HAP-1 (cell line): ENCODE measurements at regions not wholly inside any gene's neighbourhood (a gene's known extent, or its start where the extent isn't known, plus 50 kb on each side); places are given as distances from the start of the nearest gene placed in this dataset.

Source experiments
- DNase-seq, 2 experiments: peaks; one replicate each; pipeline ENCODE4 v3.0.0-alpha.2; 2016 to 2020; ENCODE audit warnings: low spot score in 2 of 2
- H3K27me3 ChIP-seq: fragments of 250-450 bp; sonication (Bioruptor Pico); 2 replicates; pipeline ENCODE4 v1.5.1; 2020; ENCODE audit warnings: low read depth, mild to moderate bottlenecking, moderate library complexity
- H3K36me3 ChIP-seq: fragments of 250-450 bp; sonication (Bioruptor Pico); replicated peaks from 2 replicates; pipeline ENCODE4 v1.5.1; 2020; ENCODE audit warnings: mild to moderate bottlenecking
- H3K4me1 ChIP-seq: fragments of 250-450 bp; sonication (Bioruptor Pico); 2 replicates; pipeline ENCODE4 v1.5.1; 2020; ENCODE audit warnings: mild to moderate bottlenecking
- H3K4me3 ChIP-seq: fragments of 250-450 bp; sonication (Bioruptor Pico); 2 replicates; pipeline ENCODE4 v1.5.1; 2020; ENCODE audit warnings: mild to moderate bottlenecking, moderate library complexity
- H3K9me3 ChIP-seq: fragments of 250-450 bp; sonication (Bioruptor Pico); 2 replicates; pipeline ENCODE4 v1.5.1; 2020; ENCODE audit warnings: mild to moderate bottlenecking, moderate library complexity
- in situ Hi-C: fragments of 300-500 bp; cut with MboI; formaldehyde crosslinking; loops from 3 replicates; pipeline ENCODE4 v1.14.3; 2020; ENCODE audit warnings: low sequenced_read_pairs, inconsistent platforms, mixed read lengths

GRCh38 chr13:62564770-62565169 lies 1149.1 kb upstream of the PCDH20 start:
- Histone ChIP-seq H3K9me3 (no peaks in the 10 kb centered on the region), H3K4me3 (no peak overlapping the region), H3K27me3 (no peaks in the 10 kb centered on the region), H3K4me1 (no peaks in the 10 kb centered on the region), H3K36me3 (no peaks in the 10 kb centered on the region)
- no peak for DNase-seq
- in situ Hi-C loops = no loop called here

GRCh38 chr13:62563251-62563650 lies 1147.6 kb upstream of the PCDH20 start:
- no peak overlapping the region for H3K4me3 ChIP-seq
- no peaks in the 10 kb centered on the region for H3K27me3 ChIP-seq
- no peak for DNase-seq
- in situ Hi-C loops = no loop called here
- no peaks in the 10 kb centered on the region for H3K36me3 ChIP-seq
- no peaks in the 10 kb centered on the region for H3K9me3 ChIP-seq
- no peaks in the 10 kb centered on the region for H3K4me1 ChIP-seq

- H3K4me1 ChIP-seq = no peaks in the 10 kb centered on the region
- H3K9me3 ChIP-seq = no peaks in the 10 kb centered on the region
- H3K4me3 ChIP-seq = no peak overlapping the region
- no peak for DNase-seq
- in situ Hi-C loops = no loop called here
- H3K27me3 ChIP-seq = no peaks in the 10 kb centered on the region
- no peaks in the 10 kb centered on the region for H3K36me3 ChIP-seq
Observed at GRCh38 chr13:62556978-62557377, 1141.3 kb upstream of the PCDH20 start.

DNA sequence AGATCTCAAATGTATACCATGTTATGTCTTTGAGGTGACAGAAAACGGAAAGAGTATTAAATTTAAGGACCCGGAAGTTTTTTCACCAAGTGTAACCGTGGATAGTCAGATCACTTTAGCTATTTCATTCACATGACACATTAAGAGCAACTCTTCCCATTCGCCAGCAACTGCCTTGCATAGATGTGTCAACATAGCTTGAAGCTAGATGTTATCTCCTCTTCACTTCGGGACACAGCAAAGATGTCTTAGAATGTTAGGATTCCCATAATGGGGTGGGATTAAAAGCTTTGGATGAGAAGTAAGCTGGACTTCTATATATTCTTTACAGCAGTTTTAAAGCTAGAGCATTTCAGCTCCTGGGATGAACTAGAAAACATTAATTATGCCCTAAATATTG lies 1135.9 kb upstream of the PCDH20 start:
- in situ Hi-C loops = no loop called here
- Histone ChIP-seq H3K4me1 (no peaks in the 10 kb centered on the region), H3K4me3 (no peak overlapping the region), H3K9me3 (no peaks in the 10 kb centered on the region), H3K27me3 (no peaks in the 10 kb centered on the region), H3K36me3 (no peaks in the 10 kb centered on the region)
- DNase-seq = no peak

DNA sequence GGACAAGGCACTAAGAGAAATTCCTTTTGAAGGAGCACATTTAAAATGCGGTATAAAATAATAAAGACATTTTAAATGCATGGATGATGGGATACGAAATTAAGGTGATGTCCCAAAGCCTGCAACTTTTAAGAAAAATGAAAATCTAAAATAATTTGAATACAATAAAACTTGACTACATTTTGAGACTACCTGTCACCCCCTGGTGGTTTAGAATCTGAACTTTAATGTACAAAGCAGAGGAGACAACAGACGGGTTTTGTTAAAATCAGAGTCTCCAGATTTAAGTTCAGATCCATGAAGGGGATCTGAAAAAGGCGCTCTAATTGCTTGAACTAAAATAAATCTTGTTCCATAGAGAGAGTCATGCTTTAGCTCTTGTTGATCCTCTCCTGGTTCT lies 1129.3 kb upstream of the PCDH20 start:
- in situ Hi-C loops = no loop called here
- no peaks in the 10 kb centered on the region for H3K27me3 ChIP-seq
- no peak for DNase-seq
- H3K36me3 ChIP-seq = no peaks in the 10 kb centered on the region
- no peaks in the 10 kb centered on the region for H3K9me3 ChIP-seq
- H3K4me3 ChIP-seq = no peak overlapping the region
- no peaks in the 10 kb centered on the region for H3K4me1 ChIP-seq

- in situ Hi-C loops = no loop called here
- no peaks in the 10 kb centered on the region for H3K9me3 ChIP-seq
- H3K27me3 ChIP-seq = no peaks in the 10 kb centered on the region
- no peak overlapping the region for H3K4me3 ChIP-seq
- DNase-seq = no peak
- H3K4me1 ChIP-seq = no peaks in the 10 kb centered on the region
- no peaks in the 10 kb centered on the region for H3K36me3 ChIP-seq
Observed at GRCh38 chr13:62537593-62537992, 1121.9 kb upstream of the PCDH20 start.

- DNase-seq = no peak
- Histone ChIP-seq H3K4me3 (no peak overlapping the region), H3K4me1 (no peaks in the 10 kb centered on the region), H3K27me3 (no peaks in the 10 kb centered on the region), H3K9me3 (no peaks in the 10 kb centered on the region), H3K36me3 (no peaks in the 10 kb centered on the region)
- in situ Hi-C loops = no loop called here
Observed at GRCh38 chr13:62525652-62526051, 1110.0 kb upstream of the PCDH20 start.

GRCh38 chr13:62524498-62524897 lies 1108.8 kb upstream of the PCDH20 start:
- Histone ChIP-seq H3K9me3 (no peaks in the 10 kb centered on the region), H3K27me3 (no peaks in the 10 kb centered on the region), H3K4me3 (no peak overlapping the region), H3K4me1 (no peaks in the 10 kb centered on the region), H3K36me3 (no peaks in the 10 kb centered on the region)
- in situ Hi-C loops = no loop called here
- no peak for DNase-seq

- in situ Hi-C loops = no loop called here
- Histone ChIP-seq H3K9me3 (no peaks in the 10 kb centered on the region), H3K36me3 (no peaks in the 10 kb centered on the region), H3K4me3 (no peak overlapping the region), H3K4me1 (no peaks in the 10 kb centered on the region), H3K27me3 (no peaks in the 10 kb centered on the region)
- DNase-seq = no peak
Observed at GRCh38 chr13:62524061-62524460, 1108.4 kb upstream of the PCDH20 start.

GRCh38 chr13:62512194-62513141 lies 1096.8 kb upstream of the PCDH20 start:
- Histone ChIP-seq H3K4me1 (peaks cover 17% of the 10 kb centered on the region), H3K36me3 (no peaks in the 10 kb centered on the region), H3K9me3 (no peaks in the 10 kb centered on the region), H3K27me3 (no peaks in the 10 kb centered on the region), H3K4me3 (no peak overlapping the region)
- DNase-seq = peak; percentile 28 to 49
- in situ Hi-C loops = no loop called here

DNA sequence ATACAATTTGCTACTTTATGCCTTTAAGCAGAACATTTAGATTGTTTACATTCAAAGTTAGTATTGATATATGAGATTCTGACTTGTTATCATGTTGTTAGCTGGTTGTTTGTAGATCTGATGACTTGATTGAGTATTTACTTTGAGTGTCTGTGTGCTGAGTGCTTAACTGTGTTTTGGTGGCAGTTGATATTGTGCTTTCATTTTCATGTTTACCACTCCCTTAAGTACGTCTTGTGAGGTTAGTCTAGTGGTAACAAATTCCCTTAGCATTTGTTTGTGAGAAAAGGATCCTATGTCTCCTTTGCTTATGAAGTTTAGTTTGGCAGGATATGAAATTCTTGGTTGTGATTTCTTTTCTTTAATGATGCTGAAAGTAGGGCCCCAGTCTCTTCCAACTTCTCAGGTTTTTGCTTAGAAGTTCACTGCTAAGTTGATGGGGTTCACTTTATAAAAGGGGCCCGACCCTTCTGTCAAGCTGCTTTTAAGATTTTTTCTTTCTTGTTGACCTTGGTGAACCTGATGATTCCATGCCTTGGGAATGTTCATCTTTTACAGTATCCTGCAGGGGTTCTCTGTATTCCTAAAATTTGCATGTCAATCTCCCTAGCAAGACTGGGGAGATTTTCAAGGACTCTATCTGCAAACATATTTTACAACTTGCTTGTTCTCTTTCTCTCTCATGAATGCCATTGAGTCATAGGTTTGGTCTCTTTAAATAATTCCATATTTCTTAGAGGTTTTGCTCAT lies 1095.4 kb upstream of the PCDH20 start:
- Histone ChIP-seq H3K27me3 (no peaks in the 10 kb centered on the region), H3K4me3 (no peak overlapping the region), H3K4me1 (peaks cover 13% of the 10 kb centered on the region), H3K36me3 (no peaks in the 10 kb centered on the region), H3K9me3 (no peaks in the 10 kb centered on the region)
- in situ Hi-C loops = no loop called here
- DNase-seq = peak in 1 of 2 experiments; percentile 9

GRCh38 chr13:62502588-62502987 lies 1086.9 kb upstream of the PCDH20 start:
- H3K4me1 ChIP-seq = no peaks in the 10 kb centered on the region
- DNase-seq = no peak
- no peak overlapping the region for H3K4me3 ChIP-seq
- H3K27me3 ChIP-seq = no peaks in the 10 kb centered on the region
- H3K9me3 ChIP-seq = no peaks in the 10 kb centered on the region
- H3K36me3 ChIP-seq = no peaks in the 10 kb centered on the region
- in situ Hi-C loops = no loop called here

DNA sequence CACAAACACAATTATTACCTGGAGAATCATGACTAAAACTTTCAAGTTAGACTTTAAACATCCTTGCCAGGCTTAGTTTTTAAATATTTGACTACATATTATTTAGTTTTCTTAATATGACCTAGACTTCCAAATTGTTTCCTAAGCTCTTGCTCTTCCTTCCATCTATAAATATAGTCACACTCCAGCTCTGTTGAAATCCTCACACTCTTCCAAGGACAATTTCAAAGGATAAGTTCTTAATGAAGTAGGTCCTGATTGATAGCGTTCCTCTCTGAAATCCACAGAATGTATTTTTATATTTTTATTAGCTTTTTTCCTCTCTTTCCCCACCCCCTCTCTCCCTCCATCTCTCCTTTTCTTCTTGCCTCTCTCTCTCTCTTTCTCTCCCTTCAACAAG lies 1074.1 kb upstream of the PCDH20 start:
- H3K4me1 ChIP-seq = no peaks in the 10 kb centered on the region
- no peak overlapping the region for H3K4me3 ChIP-seq
- no peaks in the 10 kb centered on the region for H3K9me3 ChIP-seq
- no peaks in the 10 kb centered on the region for H3K36me3 ChIP-seq
- in situ Hi-C loops = no loop called here
- no peaks in the 10 kb centered on the region for H3K27me3 ChIP-seq
- no peak for DNase-seq

GRCh38 chr13:62483774-62484173 lies 1068.1 kb upstream of the PCDH20 start:
- Histone ChIP-seq H3K36me3 (no peaks in the 10 kb centered on the region), H3K9me3 (no peaks in the 10 kb centered on the region), H3K4me1 (no peaks in the 10 kb centered on the region), H3K27me3 (no peaks in the 10 kb centered on the region), H3K4me3 (no peak overlapping the region)
- no peak for DNase-seq
- in situ Hi-C loops = no loop called here
